ENCODE measurements at regions not wholly inside any gene's neighbourhood (a gene's known extent, or its start where the extent isn't known, plus 50 kb on each side); places are given as distances from the start of the nearest gene placed in this dataset.
"Not testable (repeated sequence)": the region's sequence is repeated elsewhere in the genome, so short reads cannot be mapped to it uniquely, and the experiment has no call there.

- TF ChIP-seq CTCF (IDR thresholded peaks at IDR 0.05), result no peak
- TF ChIP-seq POLR2A (IDR thresholded peaks at IDR 0.05), result no peak
- H3K4me3 ChIP-seq (ENCODE audit: low read depth, poor library complexity, severe bottlenecking), result no peak overlapping the region
- 75% methylated on average over 2 of the region's 2 CpGs for WGBS, 2 donors
- intact Hi-C loops (cut with DNase I; ENCODE audit: low total_unique reads), result no loop called here
- no peak for DNase-seq (ENCODE audit: low spot score in 2 of 2)
These were observed 108.4 kb upstream of the PNPT1 start for GRCh38 chr2:55802067-55802466.

- 86 to 91% methylated on average over 1 of the region's 1 CpG for WGBS, 2 donors
- TF ChIP-seq CTCF (IDR thresholded peaks at IDR 0.05) (no peak), POLR2A (IDR thresholded peaks at IDR 0.05) (no peak)
- DNase-seq (ENCODE audit: low spot score in 2 of 2), result no peak
- intact Hi-C loops (cut with DNase I; ENCODE audit: low total_unique reads), result no loop called here
- no peak overlapping the region for H3K4me3 ChIP-seq (ENCODE audit: low read depth, poor library complexity, severe bottlenecking)
These were observed 107.8 kb upstream of the PNPT1 start for GRCh38 chr2:55801436-55801835.

- DNase-seq (ENCODE audit: low spot score in 2 of 2); H3K4me3 ChIP-seq (ENCODE audit: low read depth, poor library complexity, severe bottlenecking); intact Hi-C loops (cut with DNase I; ENCODE audit: low total_unique reads): not testable (repeated sequence)
- WGBS, 2 donors, result 89 to 90% methylated on average over 14 of the region's 14 CpGs
These were observed 106.0 kb upstream of the PNPT1 start for GRCh38 chr2:55799624-55800023.

GRCh38 chr2:55796121-55796520 lies 102.5 kb upstream of the PNPT1 start:
- intact Hi-C loops (cut with DNase I; ENCODE audit: low total_unique reads), result no loop called here
- no peak overlapping the region for H3K4me3 ChIP-seq (ENCODE audit: low read depth, poor library complexity, severe bottlenecking)
- TF ChIP-seq POLR2A (IDR thresholded peaks at IDR 0.05) (no peak), CTCF (IDR thresholded peaks at IDR 0.05) (no peak)
- DNase-seq (ENCODE audit: low spot score in 2 of 2), result no peak

- 83 to 87% methylated on average over 11 of the region's 12 CpGs for WGBS, 2 donors
- DNase-seq (ENCODE audit: low spot score in 2 of 2); intact Hi-C loops (cut with DNase I; ENCODE audit: low total_unique reads): not testable (repeated sequence)
These were observed 100.0 kb upstream of the PNPT1 start for GRCh38 chr2:55793602-55794001.

GRCh38 chr2:55786280-55786679 lies 92.6 kb upstream of the PNPT1 start:
- TF ChIP-seq CTCF (IDR thresholded peaks at IDR 0.05) (no peak), POLR2A (IDR thresholded peaks at IDR 0.05) (no peak)
- intact Hi-C loops (cut with DNase I; ENCODE audit: low total_unique reads), result no loop called here
- no peak for DNase-seq (ENCODE audit: low spot score in 2 of 2)
- H3K4me3 ChIP-seq (ENCODE audit: low read depth, poor library complexity, severe bottlenecking), result no peak overlapping the region

More at GRCh38 chr2:55793602-55794001, 100.0 kb upstream of the PNPT1 start:
- not testable (repeated sequence) for H3K4me3 ChIP-seq (ENCODE audit: low read depth, poor library complexity, severe bottlenecking)

- intact Hi-C loops (cut with DNase I; ENCODE audit: low total_unique reads); H3K4me3 ChIP-seq (ENCODE audit: low read depth, poor library complexity, severe bottlenecking); DNase-seq (ENCODE audit: low spot score in 2 of 2): not testable (repeated sequence)
- 79 to 82% methylated on average over 5 of the region's 5 CpGs for WGBS, 2 donors
These were observed 90.1 kb upstream of the PNPT1 start for GRCh38 chr2:55783751-55784150.

All from lower leg skin (tissue), 4 donors.